A673 (cell line): ENCODE measurements at regions not wholly inside any gene's neighbourhood (a gene's known extent, or its start where the extent isn't known, plus 50 kb on each side); places are given as distances from the start of the nearest gene placed in this dataset.

Experiments used
- BruUV-seq: library from RNA; stranded (reverse); fragments of 400-500 nt; replicated peaks from 2 replicates; lab custom pipeline; 2021; lab: Mats Ljungman, UMichigan
- CTCF ChIA-PET: fragments of 300-600 bp; sonication (Branson Sonifier 250); formaldehyde crosslinking; loops from one replicate; lab custom pipeline; 2022; ENCODE audit warnings: antibody characterized with exemption; lab: Charles Lee
- POLR2A ChIA-PET: fragments of 300-600 bp; sonication (Branson Sonifier 250); formaldehyde crosslinking; loops from one replicate; lab custom pipeline; 2022; ENCODE audit warnings: antibody characterized with exemption; ENCODE audit not compliant: low non-redundant PET; lab: Charles Lee
- DNase-seq: peaks from one replicate; pipeline ENCODE4 v3.0.0-alpha.2; 2015; ENCODE audit warnings: low spot score
- H3K27ac ChIP-seq: fragments of 200-600 bp; sonication (generic); 2 replicates; pipeline ENCODE4 v1.5.1; 2016; ENCODE audit warnings: mixed run types, low read depth, mild to moderate bottlenecking, mixed read lengths, antibody characterized with exemption, low read length; ENCODE audit not compliant: poor library complexity, severe bottlenecking
- H3K27me3 ChIP-seq: fragments of 200-600 bp; sonication (generic); replicated peaks from 2 replicates; pipeline ENCODE4 v1.6.1; 2017; ENCODE audit warnings: mixed run types, low read depth, mild to moderate bottlenecking, mixed read lengths, antibody characterized with exemption, low read length; ENCODE audit not compliant: insufficient read depth, poor library complexity
- H3K36me3 ChIP-seq: fragments of 200-600 bp; sonication (generic); 2 replicates; pipeline ENCODE4 v1.6.1; 2016; ENCODE audit warnings: mixed run types, mild to moderate bottlenecking, mixed read lengths, antibody characterized with exemption, low read length; ENCODE audit not compliant: insufficient read depth, poor library complexity, severe bottlenecking
- H3K4me1 ChIP-seq: fragments of 200-600 bp; sonication (generic); 2 replicates; pipeline ENCODE4 v1.6.1; 2017; ENCODE audit warnings: mixed run types, mild to moderate bottlenecking, mixed read lengths, antibody characterized with exemption, low read length; ENCODE audit not compliant: insufficient read depth, poor library complexity, severe bottlenecking
- H3K4me3 ChIP-seq: fragments of 200-600 bp; sonication (generic); 2 replicates; pipeline ENCODE4 v1.5.1; 2016; ENCODE audit warnings: low read depth, mixed run types, mild to moderate bottlenecking, mixed read lengths, low read length; ENCODE audit not compliant: poor library complexity, severe bottlenecking
- H3K9me3 ChIP-seq: fragments of 200-600 bp; sonication (generic); 2 replicates; pipeline ENCODE4 v1.6.1; 2016; ENCODE audit warnings: mixed run types, low read depth, mild to moderate bottlenecking, mixed read lengths, antibody characterized with exemption, low read length; ENCODE audit not compliant: poor library complexity, severe bottlenecking
- CTCF ChIP-seq: fragments of 300-800, 200-600 bp; sonication (generic); conservative IDR thresholded peaks from 2 replicates; pipeline ENCODE4 v1.5.1; 2017; ENCODE audit warnings: low read depth, mild to moderate bottlenecking, antibody characterized with exemption, low read length, moderate library complexity, mixed read lengths
- EZH2 ChIP-seq: fragments of 200-600 bp; sonication (generic); IDR thresholded peaks from 2 replicates; pipeline ENCODE4 v1.6.1; 2017; ENCODE audit warnings: borderline replicate concordance, low read depth, mild to moderate bottlenecking, mixed read lengths, antibody characterized with exemption, low read length; ENCODE audit not compliant: poor library complexity, severe bottlenecking
- intact Hi-C: fragments of 100-400 bp; cut with micrococcal nuclease; formaldehyde crosslinking; loops from one replicate; pipeline ENCODE4 v1.10.0; 2022; ENCODE audit not compliant: unreplicated experiment

- POLR2A ChIA-PET = interaction anchor here (0.6 kb wide), 1 partner anchor 304 kb away, joined by 3 read pairs; no protein-coding TSS in a partner anchor
- Histone ChIP-seq H3K4me1 (no peaks in the 10 kb centered on the region), H3K27ac (no peak overlapping the region), H3K4me3 (no peak overlapping the region), H3K9me3 (no peaks in the 10 kb centered on the region), H3K27me3 (no peaks in the 10 kb centered on the region), H3K36me3 (no peaks in the 10 kb centered on the region)
- peak; percentile 64 for DNase-seq
- no TSS peak for BruUV-seq
- CTCF ChIA-PET = interaction anchor here (0.7 to 1.0 kb wide), 2 partner anchors 72 to 1214 kb away, joined by 3 read pairs; no protein-coding TSS in a partner anchor
- TF ChIP-seq CTCF = peak; percentile 90
- no peak for TF ChIP-seq EZH2
- intact Hi-C loops = loop anchor here (2.0 to 5.0 kb wide), 2 partner anchors 305 to 1213 kb away; no protein-coding TSS in a partner anchor
These were observed 759.5 kb downstream of the TAF11L14 start for GRCh38 chr5:18393565-18394442.

- H3K4me1 ChIP-seq = no peaks in the 10 kb centered on the region
- no peaks in the 10 kb centered on the region for H3K9me3 ChIP-seq
- H3K27me3 ChIP-seq = no peaks in the 10 kb centered on the region
- intact Hi-C loops = loop anchor here (2.0 to 5.0 kb wide), 2 partner anchors 304 to 1213 kb away; no protein-coding TSS in a partner anchor
- no TSS peak for BruUV-seq
- POLR2A ChIA-PET = interaction anchor here (0.6 kb wide), 1 partner anchor 304 kb away, joined by 3 read pairs; no protein-coding TSS in a partner anchor
- CTCF ChIA-PET = interaction anchor here (0.7 to 1.0 kb wide), 2 partner anchors 72 to 1214 kb away, joined by 3 read pairs; no protein-coding TSS in a partner anchor
- no peak overlapping the region for H3K27ac ChIP-seq
- H3K36me3 ChIP-seq = no peaks in the 10 kb centered on the region
- no peak for DNase-seq
- H3K4me3 ChIP-seq = no peak overlapping the region
- TF ChIP-seq CTCF (peak; percentile 10; the same call in 1 of the 2 replicates), EZH2 (no peak)
These were observed 760.2 kb downstream of the TAF11L14 start for GRCh38 chr5:18394443-18394804.

GRCh38 chr5:18395126-18396110 is 761.2 kb downstream of the TAF11L14 start:
- no peak for TF ChIP-seq CTCF
- no peak for TF ChIP-seq EZH2
- H3K4me3 ChIP-seq = no peak overlapping the region
- ChIA-PET POLR2A (no interaction called here), CTCF (no interaction called here)
- intact Hi-C loops = loop anchor here (2.0 kb wide), 1 partner anchor 303 kb away; no protein-coding TSS in a partner anchor
- no peak overlapping the region for H3K27ac ChIP-seq
- H3K9me3 ChIP-seq = no peaks in the 10 kb centered on the region
- H3K27me3 ChIP-seq = no peaks in the 10 kb centered on the region
- no peaks in the 10 kb centered on the region for H3K36me3 ChIP-seq
- DNase-seq = no peak
- BruUV-seq = no TSS peak
- no peaks in the 10 kb centered on the region for H3K4me1 ChIP-seq
